ENCODE measurements at regions not wholly inside any gene's neighbourhood (a gene's known extent, or its start where the extent isn't known, plus 50 kb on each side); places are given as distances from the start of the nearest gene placed in this dataset.

- TF ChIP-seq CTCF (IDR thresholded peaks at IDR 0.05) (no peak), EP300 (IDR thresholded peaks at IDR 0.05) (no peak)
Observed at GRCh38 chr13:109548374-109548773, 238.0 kb downstream of the IRS2 start.
